ENCODE measurements at regions not wholly inside any gene's neighbourhood (a gene's known extent, or its start where the extent isn't known, plus 50 kb on each side); places are given as distances from the start of the nearest gene placed in this dataset.

- ATAC-seq: no peak
- WGBS, 2 donors: 63 to 71% methylated on average over 5 of the region's 5 CpGs
Measured at GRCh38 chr16:54588026-54588425, 301.4 kb upstream of the IRX3 start.

GRCh38 chr16:54587176-54587515 lies 300.6 kb upstream of the IRX3 start:
- H3K4me1 ChIP-seq: no peaks in the 10 kb centered on the region
- H3K4me3 ChIP-seq: no peak overlapping the region
- intact Hi-C loops (cut with DNase I): no loop called here
- DNase-seq: no peak
- 63% methylated on average over 3 of the region's 3 CpGs for WGBS, 2 donors
- H3K27ac ChIP-seq: no peak overlapping the region
- no peaks in the 10 kb centered on the region for H3K27me3 ChIP-seq
- FAIRE-seq: no peak
- ATAC-seq: no peak
- TF ChIP-seq CTCF (IDR thresholded peaks at IDR 0.05): no peak
- H3K36me3 ChIP-seq: no peaks in the 10 kb centered on the region
- no peaks in the 10 kb centered on the region for H3K9me3 ChIP-seq

More at GRCh38 chr16:54588026-54588425, 301.4 kb upstream of the IRX3 start:
- Histone ChIP-seq H3K27ac (no peak overlapping the region), H3K4me3 (no peak overlapping the region), H3K36me3 (no peaks in the 10 kb centered on the region), H3K4me1 (no peaks in the 10 kb centered on the region), H3K27me3 (no peaks in the 10 kb centered on the region), H3K9me3 (no peaks in the 10 kb centered on the region)
- DNase-seq (no peak), FAIRE-seq (no peak)
- intact Hi-C loops (cut with DNase I): no loop called here
- no peak for TF ChIP-seq CTCF (IDR thresholded peaks at IDR 0.05)

GRCh38 chr16:54586474-54587175 lies 300.0 kb upstream of the IRX3 start:
- FAIRE-seq (no peak), ATAC-seq (no peak), DNase-seq (no peak)
- Histone ChIP-seq H3K27ac (no peak overlapping the region), H3K36me3 (no peaks in the 10 kb centered on the region), H3K4me1 (no peaks in the 10 kb centered on the region), H3K9me3 (no peaks in the 10 kb centered on the region), H3K4me3 (no peak overlapping the region), H3K27me3 (no peaks in the 10 kb centered on the region)
- 57 to 62% methylated on average over 4 of the region's 4 CpGs for WGBS, 2 donors
- intact Hi-C loops (cut with DNase I): no loop called here
- TF ChIP-seq CTCF (IDR thresholded peaks at IDR 0.05): no peak

GRCh38 chr16:54585998-54586340 lies 299.4 kb upstream of the IRX3 start:
- no peaks in the 10 kb centered on the region for H3K27me3 ChIP-seq
- no peak overlapping the region for H3K4me3 ChIP-seq
- H3K4me1 ChIP-seq: no peaks in the 10 kb centered on the region
- no peaks in the 10 kb centered on the region for H3K9me3 ChIP-seq
- intact Hi-C loops (cut with DNase I): no loop called here
- no peak for TF ChIP-seq CTCF (IDR thresholded peaks at IDR 0.05)
- no peaks in the 10 kb centered on the region for H3K36me3 ChIP-seq
- H3K27ac ChIP-seq: no peak overlapping the region
- ATAC-seq (no peak), DNase-seq (no peak), FAIRE-seq (no peak)
- WGBS, 2 donors: 60 to 67% methylated on average over 14 of the region's 14 CpGs

GRCh38 chr16:54585094-54585997 lies 298.8 kb upstream of the IRX3 start:
- ATAC-seq: no peak
- no peak for TF ChIP-seq CTCF (IDR thresholded peaks at IDR 0.05)
- intact Hi-C loops (cut with DNase I): no loop called here
- Histone ChIP-seq H3K27ac (no peak overlapping the region), H3K36me3 (no peaks in the 10 kb centered on the region), H3K27me3 (no peaks in the 10 kb centered on the region), H3K9me3 (no peaks in the 10 kb centered on the region), H3K4me3 (no peak overlapping the region), H3K4me1 (no peaks in the 10 kb centered on the region)
- no peak for DNase-seq
- no peak for FAIRE-seq
- WGBS, 2 donors: 65 to 67% methylated on average over 21 of the region's 21 CpGs
